Activated T-cell treated with anti-CD3 and anti-CD28 coated beads, Interleukin-2, amount 50 U/mL, for 72 hours (primary cell): ENCODE measurements at regions not wholly inside any gene's neighbourhood (a gene's known extent, or its start where the extent isn't known, plus 50 kb on each side); places are given as distances from the start of the nearest gene placed in this dataset.

ENCODE experiments used
- ATAC-seq, 2 donors: fragments of 150-1000 bp; cut with Tn5 transposase; replicated peaks in 1 of 2; 2 replicates each; pipeline ENCODE4 v1.10.0; 2021; ENCODE audit warnings: moderate library complexity in 2 of 2, mild to moderate bottlenecking in 1 of 2
- DNase-seq, 2 donors: peaks; one replicate each; pipeline ENCODE4 v3.0.0; 2021 to 2022; ENCODE audit warnings: mixed read lengths in 1 of 2
- H3K27ac Mint-ChIP-seq: one replicate; pipeline ENCODE4 v1.8.0; 2022; ENCODE audit warnings: mild to moderate bottlenecking, moderate library complexity, mixed read lengths
- H3K27me3 Mint-ChIP-seq: one replicate; pipeline ENCODE4 v1.8.0; 2022; ENCODE audit warnings: low read depth, mixed read lengths
- H3K36me3 Mint-ChIP-seq, 2 donors: one replicate each; pipeline ENCODE4 v1.8.0; 2022; ENCODE audit warnings: mixed read lengths in 2 of 2, mild to moderate bottlenecking in 1 of 2; ENCODE audit not compliant: insufficient read depth in 2 of 2
- H3K4me1 Mint-ChIP-seq: one replicate; pipeline ENCODE4 v1.8.0; 2022; ENCODE audit warnings: low read depth, mixed read lengths
- H3K4me3 Mint-ChIP-seq, 2 donors: one replicate each; pipeline ENCODE4 v1.8.0; 2022; ENCODE audit warnings: mild to moderate bottlenecking in 2 of 2, mixed read lengths in 2 of 2, moderate library complexity in 2 of 2
- H3K9me3 Mint-ChIP-seq, 2 donors: one replicate each; pipeline ENCODE4 v1.8.0; 2022; ENCODE audit warnings: mixed read lengths in 2 of 2

GRCh38 chr6:91161246-91161645 is 574.4 kb upstream of the MAP3K7 start:
- no peak overlapping the region for H3K4me3 Mint-ChIP-seq
- no peaks in the 10 kb centered on the region for H3K27me3 Mint-ChIP-seq
- DNase-seq: no peak
- H3K4me1 Mint-ChIP-seq: no peaks in the 10 kb centered on the region
- H3K36me3 Mint-ChIP-seq: no peaks in the 10 kb centered on the region
- no peaks in the 10 kb centered on the region for H3K9me3 Mint-ChIP-seq
- H3K27ac Mint-ChIP-seq: no peak overlapping the region
- no peak for ATAC-seq

GRCh38 chr6:91155129-91155785 is 568.4 kb upstream of the MAP3K7 start:
- DNase-seq: no peak
- Mint-ChIP-seq H3K36me3 (no peaks in the 10 kb centered on the region), H3K27me3 (no peaks in the 10 kb centered on the region), H3K27ac (no peak overlapping the region), H3K9me3 (no peaks in the 10 kb centered on the region), H3K4me3 (no peak overlapping the region), H3K4me1 (no peaks in the 10 kb centered on the region)
- no peak for ATAC-seq

- Mint-ChIP-seq H3K27me3 (no peaks in the 10 kb centered on the region), H3K36me3 (no peaks in the 10 kb centered on the region), H3K9me3 (no peaks in the 10 kb centered on the region), H3K4me1 (no peaks in the 10 kb centered on the region), H3K4me3 (no peak overlapping the region), H3K27ac (no peak overlapping the region)
- DNase-seq (no peak), ATAC-seq (no peak)
Measured at GRCh38 chr6:91152824-91153223, 566.0 kb upstream of the MAP3K7 start.

GRCh38 chr6:91149956-91150705 is 563.3 kb upstream of the MAP3K7 start:
- DNase-seq (no peak), ATAC-seq (no peak)
- H3K4me3 Mint-ChIP-seq: no peak overlapping the region
- no peak overlapping the region for H3K27ac Mint-ChIP-seq
- H3K27me3 Mint-ChIP-seq: no peaks in the 10 kb centered on the region
- H3K4me1 Mint-ChIP-seq: no peaks in the 10 kb centered on the region
- no peaks in the 10 kb centered on the region for H3K36me3 Mint-ChIP-seq
- no peaks in the 10 kb centered on the region for H3K9me3 Mint-ChIP-seq

GRCh38 chr6:91149246-91149955 is 562.5 kb upstream of the MAP3K7 start:
- Mint-ChIP-seq H3K36me3 (no peaks in the 10 kb centered on the region), H3K27me3 (no peaks in the 10 kb centered on the region), H3K9me3 (no peaks in the 10 kb centered on the region), H3K4me1 (no peaks in the 10 kb centered on the region), H3K4me3 (no peak overlapping the region), H3K27ac (no peak overlapping the region)
- ATAC-seq (no peak), DNase-seq (no peak)

- Mint-ChIP-seq H3K27ac (no peak overlapping the region), H3K4me3 (no peak overlapping the region), H3K36me3 (no peaks in the 10 kb centered on the region)
Measured at GRCh38 chr6:91144126-91144525, 557.3 kb upstream of the MAP3K7 start.

GRCh38 chr6:91142154-91142553 is 555.3 kb upstream of the MAP3K7 start:
- no peaks in the 10 kb centered on the region for H3K9me3 Mint-ChIP-seq
- H3K4me3 Mint-ChIP-seq: no peak overlapping the region
- ATAC-seq (no peak), DNase-seq (no peak)
- no peaks in the 10 kb centered on the region for H3K27me3 Mint-ChIP-seq
- H3K4me1 Mint-ChIP-seq: no peaks in the 10 kb centered on the region
- no peaks in the 10 kb centered on the region for H3K36me3 Mint-ChIP-seq
- H3K27ac Mint-ChIP-seq: no peak overlapping the region

More at GRCh38 chr6:91144126-91144525, 557.3 kb upstream of the MAP3K7 start:
- Mint-ChIP-seq H3K27me3 (no peaks in the 10 kb centered on the region), H3K9me3 (no peaks in the 10 kb centered on the region), H3K4me1 (no peaks in the 10 kb centered on the region)
- ATAC-seq (no peak), DNase-seq (no peak)

- Mint-ChIP-seq H3K4me1 (no peaks in the 10 kb centered on the region), H3K36me3 (no peaks in the 10 kb centered on the region), H3K27ac (no peak overlapping the region), H3K4me3 (no peak overlapping the region), H3K9me3 (no peaks in the 10 kb centered on the region), H3K27me3 (no peaks in the 10 kb centered on the region)
- DNase-seq: no peak
- ATAC-seq: no peak
Measured at GRCh38 chr6:91141346-91141745, 554.5 kb upstream of the MAP3K7 start.

GRCh38 chr6:91140449-91140848 is 553.6 kb upstream of the MAP3K7 start:
- Mint-ChIP-seq H3K4me1 (no peaks in the 10 kb centered on the region), H3K27me3 (no peaks in the 10 kb centered on the region), H3K4me3 (no peak overlapping the region), H3K27ac (no peak overlapping the region), H3K9me3 (no peaks in the 10 kb centered on the region), H3K36me3 (no peaks in the 10 kb centered on the region)
- no peak for ATAC-seq
- no peak for DNase-seq

- Mint-ChIP-seq H3K27ac (no peak overlapping the region), H3K4me1 (no peaks in the 10 kb centered on the region), H3K27me3 (no peaks in the 10 kb centered on the region), H3K4me3 (no peak overlapping the region), H3K36me3 (no peaks in the 10 kb centered on the region), H3K9me3 (no peaks in the 10 kb centered on the region)
- no peak for DNase-seq
- ATAC-seq: no peak
Measured at GRCh38 chr6:91137286-91137685, 550.4 kb upstream of the MAP3K7 start.

GRCh38 chr6:91135406-91136103 is 548.7 kb upstream of the MAP3K7 start:
- Mint-ChIP-seq H3K4me3 (no peak overlapping the region), H3K9me3 (no peaks in the 10 kb centered on the region), H3K27ac (no peak overlapping the region), H3K36me3 (no peaks in the 10 kb centered on the region), H3K4me1 (no peaks in the 10 kb centered on the region), H3K27me3 (no peaks in the 10 kb centered on the region)
- DNase-seq: no peak
- ATAC-seq: no peak

- Mint-ChIP-seq H3K4me3 (no peak overlapping the region), H3K36me3 (no peaks in the 10 kb centered on the region), H3K27me3 (no peaks in the 10 kb centered on the region), H3K27ac (no peak overlapping the region), H3K4me1 (no peaks in the 10 kb centered on the region), H3K9me3 (no peaks in the 10 kb centered on the region)
- DNase-seq (no peak), ATAC-seq (no peak)
Measured at GRCh38 chr6:91132461-91132860, 545.6 kb upstream of the MAP3K7 start.

- H3K27ac Mint-ChIP-seq: no peak overlapping the region
- no peak for ATAC-seq
- no peaks in the 10 kb centered on the region for H3K36me3 Mint-ChIP-seq
- no peaks in the 10 kb centered on the region for H3K9me3 Mint-ChIP-seq
- H3K4me3 Mint-ChIP-seq: no peak overlapping the region
- no peaks in the 10 kb centered on the region for H3K4me1 Mint-ChIP-seq
- H3K27me3 Mint-ChIP-seq: no peaks in the 10 kb centered on the region
- no peak for DNase-seq
Measured at GRCh38 chr6:91130126-91130525, 543.3 kb upstream of the MAP3K7 start.
